ENCODE measurements at regions not wholly inside any gene's neighbourhood (a gene's known extent, or its start where the extent isn't known, plus 50 kb on each side); places are given as distances from the start of the nearest gene placed in this dataset.

- TF ChIP-seq POLR2AphosphoS5 (IDR thresholded peaks at IDR 0.05; ENCODE audit: low read depth, low read length), result no peak
- TF ChIP-seq FOXP2 (optimal IDR thresholded peaks at IDR 0.05; ENCODE audit: borderline replicate concordance, extremely low read depth, extremely low read length, insufficient read depth), result no peak
- TF ChIP-seq REST (IDR thresholded peaks at IDR 0.05; ENCODE audit: insufficient read depth in 1 of 2, low read depth in 2 of 2, low read length in 2 of 2), result no peak
- no peak for TF ChIP-seq SIN3A (IDR thresholded peaks at IDR 0.05; ENCODE audit: borderline replicate concordance, insufficient read depth, low read length)
- TF ChIP-seq TAF1 (IDR thresholded peaks at IDR 0.05; ENCODE audit: borderline replicate concordance, insufficient read depth, low read length), result no peak
Observed at GRCh38 chr10:43781480-43782361, 133.0 kb upstream of the ZNF32 start.

GRCh38 chr10:43778571-43778970 lies 129.9 kb upstream of the ZNF32 start:
- TF ChIP-seq FOXP2 (optimal IDR thresholded peaks at IDR 0.05; ENCODE audit: borderline replicate concordance, extremely low read depth, extremely low read length, insufficient read depth), result no peak

DNA sequence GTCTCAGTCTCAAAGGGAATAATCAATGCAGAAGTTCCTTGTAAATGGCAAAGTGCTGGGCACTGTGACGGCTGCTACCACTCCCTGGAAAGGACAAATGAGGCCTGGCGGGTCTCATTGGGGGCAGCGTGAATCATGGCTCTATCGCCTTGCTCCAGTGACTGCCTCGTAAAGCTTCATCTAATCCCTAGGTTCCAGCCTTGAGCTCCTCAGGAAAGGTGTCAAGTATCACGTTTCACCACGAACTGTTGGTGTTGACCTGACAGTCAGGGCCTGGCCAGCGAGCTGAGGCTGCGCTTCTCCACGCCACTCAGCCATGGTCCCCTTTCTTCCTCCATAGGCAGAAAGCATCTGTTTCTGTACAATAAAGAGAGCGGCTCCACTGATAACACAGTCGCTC lies 126.7 kb upstream of the ZNF32 start:
- no peak for TF ChIP-seq SIN3A (IDR thresholded peaks at IDR 0.05; ENCODE audit: borderline replicate concordance, insufficient read depth, low read length)
- TF ChIP-seq REST (IDR thresholded peaks at IDR 0.05; ENCODE audit: insufficient read depth in 1 of 2, low read depth in 2 of 2, low read length in 2 of 2), result no peak
- TF ChIP-seq TAF1 (IDR thresholded peaks at IDR 0.05; ENCODE audit: borderline replicate concordance, insufficient read depth, low read length), result no peak
- TF ChIP-seq POLR2AphosphoS5 (IDR thresholded peaks at IDR 0.05; ENCODE audit: low read depth, low read length), result no peak
- no peak for TF ChIP-seq FOXP2 (optimal IDR thresholded peaks at IDR 0.05; ENCODE audit: borderline replicate concordance, extremely low read depth, extremely low read length, insufficient read depth)

DNA sequence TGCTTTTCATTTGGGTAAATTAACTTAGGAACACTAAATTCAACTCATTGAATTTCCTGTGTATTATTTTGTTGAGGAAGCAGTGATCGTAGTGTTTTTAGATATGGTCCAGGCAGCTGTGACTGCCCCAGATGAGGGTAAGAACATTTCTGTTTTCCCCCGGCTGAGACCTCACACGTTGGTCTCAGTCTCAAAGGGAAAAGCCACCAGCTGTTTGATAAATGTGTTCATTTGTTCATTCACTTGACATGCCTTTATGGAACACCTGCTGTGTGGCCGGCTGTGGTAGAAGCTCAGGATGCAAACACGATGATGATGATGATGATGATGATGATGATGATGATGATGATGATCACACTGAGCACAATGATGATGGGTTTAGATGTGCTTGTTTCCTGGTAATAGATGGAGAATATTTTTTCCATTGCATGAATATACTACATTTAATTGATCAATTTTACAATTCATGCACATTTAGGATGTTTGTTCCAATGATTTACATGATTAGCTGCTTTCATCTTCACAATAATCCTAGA lies 125.6 kb upstream of the ZNF32 start:
- TF ChIP-seq POLR2AphosphoS5 (IDR thresholded peaks at IDR 0.05; ENCODE audit: low read depth, low read length) (no peak), SIN3A (IDR thresholded peaks at IDR 0.05; ENCODE audit: borderline replicate concordance, insufficient read depth, low read length) (no peak), FOXP2 (optimal IDR thresholded peaks at IDR 0.05; ENCODE audit: borderline replicate concordance, extremely low read depth, extremely low read length, insufficient read depth) (no peak), TAF1 (IDR thresholded peaks at IDR 0.05; ENCODE audit: borderline replicate concordance, insufficient read depth, low read length) (no peak), REST (IDR thresholded peaks at IDR 0.05; ENCODE audit: insufficient read depth in 1 of 2, low read depth in 2 of 2, low read length in 2 of 2) (no peak)

DNA sequence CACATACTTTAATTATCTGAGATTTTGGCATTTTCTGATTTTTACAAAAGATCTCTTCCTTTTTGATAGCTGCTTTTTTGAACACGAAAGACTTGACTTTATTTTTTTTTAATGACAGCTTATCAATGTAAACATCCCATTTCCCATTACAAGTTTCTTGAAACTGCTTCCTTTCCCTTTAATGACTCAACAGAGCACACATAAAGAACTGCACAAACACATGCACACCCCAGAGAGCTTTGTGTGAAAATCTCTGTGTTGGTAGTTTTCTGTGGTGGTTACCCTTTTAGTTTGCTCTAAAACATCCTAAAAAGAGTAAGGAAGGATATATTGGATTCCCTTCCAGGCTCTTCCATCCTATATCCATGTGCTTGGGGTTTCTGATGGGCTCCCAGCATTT lies 125.1 kb upstream of the ZNF32 start:
- no peak for TF ChIP-seq POLR2AphosphoS5 (IDR thresholded peaks at IDR 0.05; ENCODE audit: low read depth, low read length)
- TF ChIP-seq SIN3A (IDR thresholded peaks at IDR 0.05; ENCODE audit: borderline replicate concordance, insufficient read depth, low read length), result no peak
- TF ChIP-seq FOXP2 (optimal IDR thresholded peaks at IDR 0.05; ENCODE audit: borderline replicate concordance, extremely low read depth, extremely low read length, insufficient read depth), result no peak
- no peak for TF ChIP-seq TAF1 (IDR thresholded peaks at IDR 0.05; ENCODE audit: borderline replicate concordance, insufficient read depth, low read length)
- TF ChIP-seq REST (IDR thresholded peaks at IDR 0.05; ENCODE audit: insufficient read depth in 1 of 2, low read depth in 2 of 2, low read length in 2 of 2), result no peak
